K562 (cell line): ENCODE measurements at regions not wholly inside any gene's neighbourhood (a gene's known extent, or its start where the extent isn't known, plus 50 kb on each side); places are given as distances from the start of the nearest gene placed in this dataset.

Experiments
- BCOR ChIP-seq: fragments of 450-650 bp; IDR thresholded peaks from 2 replicates; pipeline ENCODE4 v1.6.1; 2016
- CTCF ChIP-seq, 3 experiments: IDR thresholded peaks in 2 of 3; conservative IDR thresholded peaks in 1 of 3; 2 replicates each; pipeline ENCODE4 v1.5.1; 2011 to 2012; ENCODE audit warnings: low read length in 3 of 3, mild to moderate bottlenecking in 3 of 3, control low read depth in 2 of 3, improper control_type of control experiment in 1 of 3, inconsistent platforms in 1 of 3, low read depth in 1 of 3, mixed read lengths in 1 of 3, moderate library complexity in 1 of 3; ENCODE audit not compliant: insufficient read depth in 2 of 3
- CUX1 ChIP-seq: fragments of 200-800 bp; sonication (Bioruptor generic); IDR thresholded peaks from 2 replicates; pipeline ENCODE4 v1.6.1; 2016; ENCODE audit warnings: missing genetic modification characterization, missing compliant biosample characterization
- GABPB1 ChIP-seq: sonication (generic); formaldehyde crosslinking; IDR thresholded peaks from 2 replicates; pipeline ENCODE4 v1.8.0; 2022; ENCODE audit warnings: mild to moderate bottlenecking, missing genetic modification reagents
- RAD21 ChIP-seq, 2 experiments: fragments of 250-450 bp in 1 of 2; fragments of 450-650 bp in 1 of 2; sonication (Bioruptor Pico) in 1 of 2; formaldehyde crosslinking in 1 of 2; IDR thresholded peaks in 1 of 2; conservative IDR thresholded peaks in 1 of 2; 2 replicates each; pipeline versions ENCODE4 v1.4.0 to v1.8.0; 2020 to 2022; ENCODE audit warnings: mild to moderate bottlenecking in 2 of 2, moderate library complexity in 1 of 2
- YY1 ChIP-seq, 3 experiments: IDR thresholded peaks; 2 replicates each; pipeline ENCODE4 v1.6.1; 2011; ENCODE audit warnings: low read length in 2 of 3, mild to moderate bottlenecking in 2 of 3, moderate library complexity in 2 of 3, borderline replicate concordance in 1 of 3, control low read depth in 1 of 3, low read depth in 1 of 3; ENCODE audit not compliant: insufficient read depth in 3 of 3, insufficient replicate concordance in 2 of 3, control insufficient read depth in 1 of 3, insufficient read length in 1 of 3; ENCODE audit errors: extremely low read depth in 1 of 3
- ZNF395 ChIP-seq: fragments of 200-800 bp; sonication (Bioruptor generic); IDR thresholded peaks from 2 replicates; pipeline ENCODE4 v1.6.1; 2017; ENCODE audit warnings: missing genetic modification characterization, missing compliant biosample characterization
- ZNF511 ChIP-seq: sonication (generic); formaldehyde crosslinking; IDR thresholded peaks from 2 replicates; pipeline ENCODE4 v1.8.0; 2022; ENCODE audit warnings: mild to moderate bottlenecking, missing genetic modification reagents

- TF ChIP-seq CTCF (IDR thresholded peaks at IDR 0.05 in 2 of 3, conservative IDR thresholded peaks at IDR 0.05 in 1 of 3; ENCODE audit: insufficient read depth in 2 of 3, low read depth in 1 of 3, low read length in 3 of 3) (no peak), ZNF395 (no peak), GABPB1 (CRISPR knock-in tag) (no peak), BCOR (no peak), YY1 (IDR thresholded peaks at IDR 0.05; ENCODE audit: borderline replicate concordance in 1 of 3, control insufficient read depth in 1 of 3, extremely low read depth in 1 of 3, insufficient read depth in 3 of 3, insufficient read length in 1 of 3, insufficient replicate concordance in 2 of 3, low read depth in 1 of 3, low read length in 2 of 3) (no peak), ZNF511 (no peak), RAD21 (CRISPR knock-in tag; conservative IDR thresholded peaks at IDR 0.05 in 1 of 2, IDR thresholded peaks at IDR 0.05 in 1 of 2) (no peak), CUX1 (CRISPR knock-in tag) (no peak)
Observed at GRCh38 chr1:214862421-214862820, 220.1 kb upstream of the KCNK2 start.
